Caco-2 (cell line): ENCODE measurements at regions not wholly inside any gene's neighbourhood (a gene's known extent, or its start where the extent isn't known, plus 50 kb on each side); places are given as distances from the start of the nearest gene placed in this dataset.

Experiments used
- BruUV-seq: library from RNA; stranded (reverse); fragments of 400-500 nt; replicated peaks from 2 replicates; lab custom pipeline; 2021; lab: Mats Ljungman, UMichigan
- CTCF ChIA-PET: fragments of 300-600 bp; sonication (Branson Sonifier 250); formaldehyde crosslinking; loops from one replicate; lab custom pipeline; 2022; ENCODE audit warnings: antibody characterized with exemption; lab: Charles Lee
- POLR2A ChIA-PET: fragments of 300-600 bp; sonication (Branson Sonifier 250); formaldehyde crosslinking; loops from one replicate; lab custom pipeline; 2022; ENCODE audit warnings: antibody characterized with exemption; lab: Charles Lee
- DNase-seq, 2 experiments: peaks; one replicate each; pipeline versions ENCODE4 v3.0.0 to v3.0.0-alpha.2; 2020 to 2022
- H3K27me3 ChIP-seq: replicated peaks from 2 replicates; pipeline ENCODE4 v1.6.0; 2011; ENCODE audit warnings: low read length; ENCODE audit not compliant: control insufficient read depth, insufficient read depth
- H3K36me3 ChIP-seq: 2 replicates; pipeline ENCODE4 v1.5.1; 2011; ENCODE audit warnings: low read length; ENCODE audit not compliant: control insufficient read depth, insufficient read depth
- H3K4me1 ChIP-seq: fragments of 250-450 bp; sonication (Bioruptor Pico); 2 replicates; pipeline ENCODE4 v1.5.1; 2020; ENCODE audit warnings: mild to moderate bottlenecking
- H3K4me3 ChIP-seq: 2 replicates; pipeline ENCODE4 v1.5.1; 2011; ENCODE audit warnings: low read depth, mild to moderate bottlenecking, control low read depth, low read length
- H3K9me3 ChIP-seq: fragments of 250-450 bp; sonication (Bioruptor Pico); 2 replicates; pipeline ENCODE4 v1.5.1; 2020; ENCODE audit warnings: mild to moderate bottlenecking, moderate library complexity
- H3K27ac Mint-ChIP-seq: one replicate; pipeline ENCODE4 v1.8.0; 2022; ENCODE audit warnings: mixed read lengths; ENCODE audit not compliant: unreplicated experiment
- H3K27me3 Mint-ChIP-seq: one replicate; pipeline ENCODE4 v1.8.0; 2022; ENCODE audit warnings: mixed read lengths; ENCODE audit not compliant: insufficient read depth, unreplicated experiment
- H3K36me3 Mint-ChIP-seq: one replicate; pipeline ENCODE4 v1.8.0; 2022; ENCODE audit warnings: mild to moderate bottlenecking, mixed read lengths; ENCODE audit not compliant: insufficient read depth, unreplicated experiment
- H3K4me1 Mint-ChIP-seq: one replicate; pipeline ENCODE4 v1.8.0; 2022; ENCODE audit warnings: low read depth, mixed read lengths; ENCODE audit not compliant: unreplicated experiment
- H3K4me3 Mint-ChIP-seq: one replicate; pipeline ENCODE4 v1.8.0; 2022; ENCODE audit warnings: mild to moderate bottlenecking, moderate library complexity, mixed read lengths; ENCODE audit not compliant: unreplicated experiment
- H3K9me3 Mint-ChIP-seq: one replicate; pipeline ENCODE4 v1.8.0; 2022; ENCODE audit warnings: mixed read lengths; ENCODE audit not compliant: unreplicated experiment
- intact Hi-C: fragments of 100-400 bp; cut with micrococcal nuclease; formaldehyde crosslinking; loops from one replicate; pipeline ENCODE4 v1.10.0; 2022; ENCODE audit not compliant: unreplicated experiment
- TF ChIP-seq, protein P1 (sequence below), 2 experiments: fragments of 200-600 bp in 1 of 2; IDR thresholded peaks; 1 replicate in 1 of 2; 2 replicates in 1 of 2; pipeline versions ENCODE4 v1.5.1 to v1.8.0; 2011 to 2022; ENCODE audit warnings: antibody characterized with exemption in 1 of 2, control low read depth in 1 of 2, inconsistent platforms in 1 of 2, low read depth in 1 of 2, low read length in 1 of 2, mild to moderate bottlenecking in 1 of 2, moderate library complexity in 1 of 2; ENCODE audit not compliant: insufficient read depth in 1 of 2, severe bottlenecking in 1 of 2, unreplicated experiment in 1 of 2

DNA sequence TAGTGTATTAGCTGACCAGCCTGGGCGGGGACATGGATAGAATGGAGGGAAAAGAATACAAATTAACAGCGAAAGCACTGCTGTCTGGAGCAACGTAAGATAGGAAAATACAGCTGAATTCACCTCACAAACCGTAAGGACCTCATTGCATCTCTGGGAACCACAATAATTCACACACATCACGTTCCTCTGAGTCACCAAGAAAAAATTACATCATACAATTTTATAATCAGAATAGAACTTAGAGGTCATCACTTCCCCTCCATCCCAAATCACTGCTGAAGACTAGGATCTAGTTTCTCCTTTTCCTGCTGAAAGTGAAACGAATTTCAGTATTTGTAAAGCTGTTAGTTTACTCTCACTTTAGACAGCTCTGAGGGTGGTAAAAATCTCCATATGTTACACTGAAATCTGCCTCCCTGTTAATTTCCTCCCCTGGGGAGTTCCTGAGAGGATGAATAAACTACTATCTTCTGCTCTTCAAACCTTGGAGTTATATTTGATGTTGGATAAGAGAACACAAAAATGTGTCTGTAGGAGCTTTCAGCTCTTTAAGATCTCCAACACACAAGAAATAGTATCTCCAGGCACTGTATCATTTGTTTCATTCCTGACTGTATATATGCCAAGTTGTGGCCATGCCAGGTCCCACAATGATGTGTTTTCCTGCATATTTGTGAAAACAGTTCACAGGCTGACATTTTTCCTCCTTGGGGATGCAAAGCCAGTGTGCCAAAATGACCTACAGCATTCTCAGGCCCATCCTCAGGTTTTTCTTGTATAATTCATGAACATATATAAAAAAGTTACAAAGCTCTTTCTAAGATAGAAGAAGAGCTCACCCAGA is 63.8 kb upstream of the SSTR1 start:
- Mint-ChIP-seq H3K4me3 (no peak overlapping the region), H3K4me1 (no peaks in the 10 kb centered on the region), H3K27ac (no peak overlapping the region), H3K27me3 (peaks cover 10% of the 10 kb centered on the region), H3K9me3 (no peaks in the 10 kb centered on the region), H3K36me3 (no peaks in the 10 kb centered on the region)
- H3K4me3 ChIP-seq = no peak overlapping the region
- no peaks in the 10 kb centered on the region for H3K27me3 ChIP-seq
- ChIA-PET POLR2A (no interaction called here), CTCF (interaction anchor here (0.6 kb wide), 1 partner anchor 90 kb away, joined by 3 read pairs; no protein-coding TSS in a partner anchor)
- no peaks in the 10 kb centered on the region for H3K4me1 ChIP-seq
- no TSS peak for BruUV-seq
- no peaks in the 10 kb centered on the region for H3K36me3 ChIP-seq
- no peaks in the 10 kb centered on the region for H3K9me3 ChIP-seq
- intact Hi-C loops = no loop called here
- DNase-seq = no peak
- TF ChIP-seq, protein P1, sequence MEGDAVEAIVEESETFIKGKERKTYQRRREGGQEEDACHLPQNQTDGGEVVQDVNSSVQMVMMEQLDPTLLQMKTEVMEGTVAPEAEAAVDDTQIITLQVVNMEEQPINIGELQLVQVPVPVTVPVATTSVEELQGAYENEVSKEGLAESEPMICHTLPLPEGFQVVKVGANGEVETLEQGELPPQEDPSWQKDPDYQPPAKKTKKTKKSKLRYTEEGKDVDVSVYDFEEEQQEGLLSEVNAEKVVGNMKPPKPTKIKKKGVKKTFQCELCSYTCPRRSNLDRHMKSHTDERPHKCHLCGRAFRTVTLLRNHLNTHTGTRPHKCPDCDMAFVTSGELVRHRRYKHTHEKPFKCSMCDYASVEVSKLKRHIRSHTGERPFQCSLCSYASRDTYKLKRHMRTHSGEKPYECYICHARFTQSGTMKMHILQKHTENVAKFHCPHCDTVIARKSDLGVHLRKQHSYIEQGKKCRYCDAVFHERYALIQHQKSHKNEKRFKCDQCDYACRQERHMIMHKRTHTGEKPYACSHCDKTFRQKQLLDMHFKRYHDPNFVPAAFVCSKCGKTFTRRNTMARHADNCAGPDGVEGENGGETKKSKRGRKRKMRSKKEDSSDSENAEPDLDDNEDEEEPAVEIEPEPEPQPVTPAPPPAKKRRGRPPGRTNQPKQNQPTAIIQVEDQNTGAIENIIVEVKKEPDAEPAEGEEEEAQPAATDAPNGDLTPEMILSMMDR (IDR thresholded peaks at IDR 0.05; ENCODE audit: insufficient read depth in 1 of 2, low read depth in 1 of 2, low read length in 1 of 2, severe bottlenecking in 1 of 2, unreplicated experiment in 1 of 2) = no peak

DNA sequence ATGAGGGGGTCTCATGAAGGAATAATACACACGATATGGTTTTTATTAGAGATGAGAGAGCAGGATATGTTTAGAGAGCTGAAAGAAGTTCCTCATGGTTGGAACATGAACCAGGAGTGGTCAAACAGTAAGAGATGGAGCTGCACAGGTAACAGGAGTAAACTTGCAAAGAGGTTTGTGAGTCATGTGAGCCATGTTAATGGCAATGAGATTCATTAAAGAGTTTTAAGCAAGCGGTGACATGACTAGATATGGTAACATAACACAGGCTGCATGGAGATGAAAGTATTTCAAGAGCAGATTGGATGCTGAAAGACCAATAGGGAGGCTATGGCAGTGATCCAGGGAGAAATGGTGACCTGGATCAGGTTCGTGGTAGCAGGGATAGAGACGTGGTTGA is 62.6 kb upstream of the SSTR1 start:
- TF ChIP-seq, protein P1 (IDR thresholded peaks at IDR 0.05; ENCODE audit: insufficient read depth in 1 of 2, low read depth in 1 of 2, low read length in 1 of 2, severe bottlenecking in 1 of 2, unreplicated experiment in 1 of 2) = no peak
- DNase-seq = no peak
- Histone ChIP-seq H3K9me3 (no peaks in the 10 kb centered on the region), H3K36me3 (no peaks in the 10 kb centered on the region), H3K27me3 (no peaks in the 10 kb centered on the region), H3K4me1 (no peaks in the 10 kb centered on the region), H3K4me3 (no peak overlapping the region)
- H3K36me3 Mint-ChIP-seq = no peaks in the 10 kb centered on the region
- no peaks in the 10 kb centered on the region for H3K4me1 Mint-ChIP-seq
- no peak overlapping the region for H3K27ac Mint-ChIP-seq
- H3K4me3 Mint-ChIP-seq = no peak overlapping the region
- no TSS peak for BruUV-seq
- POLR2A ChIA-PET = interaction anchor here (0.6 kb wide), 1 partner anchor 128 kb away, joined by 3 read pairs; no protein-coding TSS in a partner anchor
- H3K27me3 Mint-ChIP-seq = peaks cover 10% of the 10 kb centered on the region
- H3K9me3 Mint-ChIP-seq = no peaks in the 10 kb centered on the region
- intact Hi-C loops = no loop called here
- CTCF ChIA-PET = no interaction called here

DNA sequence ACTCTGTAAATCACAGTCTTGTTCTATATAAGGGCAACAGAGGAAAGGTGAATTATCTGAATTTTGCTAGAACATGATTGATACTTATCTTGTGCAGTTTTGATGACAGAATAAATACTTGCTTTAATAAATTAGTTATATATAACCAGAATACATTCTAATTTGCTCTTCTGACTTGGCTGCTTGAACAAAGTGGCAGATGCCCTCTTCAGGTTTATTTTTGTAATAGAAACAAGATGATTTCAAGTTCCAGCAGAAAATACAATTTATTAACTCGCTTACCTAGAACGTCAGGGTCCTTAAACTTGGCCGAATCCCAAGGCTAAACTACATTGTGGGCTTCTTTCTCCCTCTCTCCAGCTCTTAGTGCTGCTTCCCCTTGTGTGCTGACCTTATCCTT is 57.6 kb upstream of the SSTR1 start:
- BruUV-seq = no TSS peak
- Histone ChIP-seq H3K36me3 (no peaks in the 10 kb centered on the region), H3K9me3 (no peaks in the 10 kb centered on the region), H3K4me3 (no peak overlapping the region), H3K27me3 (no peaks in the 10 kb centered on the region), H3K4me1 (no peaks in the 10 kb centered on the region)
- intact Hi-C loops = no loop called here
- TF ChIP-seq, protein P1 (IDR thresholded peaks at IDR 0.05; ENCODE audit: insufficient read depth in 1 of 2, low read depth in 1 of 2, low read length in 1 of 2, severe bottlenecking in 1 of 2, unreplicated experiment in 1 of 2) = no peak
- H3K36me3 Mint-ChIP-seq = no peaks in the 10 kb centered on the region
- no peaks in the 10 kb centered on the region for H3K4me1 Mint-ChIP-seq
- H3K9me3 Mint-ChIP-seq = no peaks in the 10 kb centered on the region
- H3K27me3 Mint-ChIP-seq = peaks cover 17% of the 10 kb centered on the region
- no peak overlapping the region for H3K27ac Mint-ChIP-seq
- no peak overlapping the region for H3K4me3 Mint-ChIP-seq
- POLR2A ChIA-PET = no interaction called here
- CTCF ChIA-PET = no interaction called here
- DNase-seq = no peak
